WTC11 (cell line): ENCODE measurements at regions not wholly inside any gene's neighbourhood (a gene's known extent, or its start where the extent isn't known, plus 50 kb on each side); places are given as distances from the start of the nearest gene placed in this dataset.
A peak's percentile ranks its signal among the peaks of the same experiment; 100 is the strongest.

Experiments used
- ATAC-seq: fragments of 200-7000 bp; cut with Tn5 transposase; 2 replicates; pipeline ENCODE4 v1.10.0; 2021; ENCODE audit warnings: mild to moderate bottlenecking, moderate library complexity
- CTCF ChIA-PET: fragments of 300-600 bp; sonication (Branson Sonifier 250); formaldehyde crosslinking; loops from one replicate; lab custom pipeline; 2021; ENCODE audit warnings: antibody characterized with exemption; lab: Charles Lee
- POLR2A ChIA-PET: fragments of 350-600 bp; sonication (Branson Sonifier 250); formaldehyde crosslinking; loops from one replicate; lab custom pipeline; 2021; ENCODE audit warnings: antibody characterized with exemption; lab: Charles Lee
- DNase-seq: peaks from one replicate; pipeline ENCODE4 v3.0.0; 2021; ENCODE audit warnings: low spot score
- H3K27ac Mint-ChIP-seq: 2 replicates; pipeline ENCODE4 v1.8.0; 2021; ENCODE audit warnings: mixed read lengths
- H3K27me3 Mint-ChIP-seq: 2 replicates; pipeline ENCODE4 v1.8.0; 2021; ENCODE audit warnings: low read depth, mild to moderate bottlenecking, moderate library complexity, mixed read lengths
- H3K36me3 Mint-ChIP-seq: 2 replicates; pipeline ENCODE4 v1.8.0; 2021; ENCODE audit warnings: mixed read lengths
- H3K4me1 Mint-ChIP-seq: 2 replicates; pipeline ENCODE4 v1.8.0; 2022; ENCODE audit warnings: mixed read lengths
- H3K4me3 Mint-ChIP-seq: 2 replicates; pipeline ENCODE4 v1.8.0; 2021; ENCODE audit warnings: mild to moderate bottlenecking, moderate library complexity, mixed read lengths
- H3K9me3 Mint-ChIP-seq: 2 replicates; pipeline ENCODE4 v1.8.0; 2021; ENCODE audit warnings: mixed read lengths
- FOXJ3 ChIP-seq: sonication (generic); formaldehyde crosslinking; IDR thresholded peaks from 2 replicates; pipeline ENCODE4 v1.9.0; 2021; ENCODE audit warnings: missing genetic modification reagents, mild to moderate bottlenecking, borderline replicate concordance
- FOXP1 ChIP-seq: sonication (generic); formaldehyde crosslinking; IDR thresholded peaks from 2 replicates; pipeline ENCODE4 v1.8.0; 2022; ENCODE audit warnings: missing genetic modification reagents, mild to moderate bottlenecking, moderate library complexity, borderline replicate concordance
- IRF2 ChIP-seq: sonication (generic); formaldehyde crosslinking; IDR thresholded peaks from 2 replicates; pipeline ENCODE4 v1.8.0; 2022; ENCODE audit warnings: low read depth, missing genetic modification reagents, borderline replicate concordance
- KAT7 ChIP-seq: sonication (generic); formaldehyde crosslinking; IDR thresholded peaks from 2 replicates; pipeline ENCODE4 v1.8.1; 2023; ENCODE audit warnings: missing genetic modification reagents, mild to moderate bottlenecking, borderline replicate concordance
- NFE2L1 ChIP-seq: sonication (generic); formaldehyde crosslinking; IDR thresholded peaks from 2 replicates; pipeline ENCODE4 v1.8.1; 2023; ENCODE audit warnings: missing genetic modification reagents
- SMAD4 ChIP-seq: sonication (generic); formaldehyde crosslinking; IDR thresholded peaks from 2 replicates; pipeline ENCODE4 v1.8.0; 2022; ENCODE audit warnings: mild to moderate bottlenecking, missing genetic modification reagents
- TCF7 ChIP-seq: sonication (generic); formaldehyde crosslinking; IDR thresholded peaks from 2 replicates; pipeline ENCODE4 v1.8.0; 2022; ENCODE audit warnings: mild to moderate bottlenecking, low read depth, missing genetic modification reagents, moderate library complexity
- TF ChIP-seq, protein P1 (sequence below): sonication (generic); formaldehyde crosslinking; IDR thresholded peaks from 2 replicates; pipeline ENCODE4 v1.8.1; 2023; ENCODE audit warnings: mild to moderate bottlenecking, missing genetic modification reagents, moderate library complexity
- TF ChIP-seq, protein P2 (sequence below): sonication (generic); formaldehyde crosslinking; conservative IDR thresholded peaks from 2 replicates; pipeline ENCODE4 v1.8.1; 2023; ENCODE audit warnings: mild to moderate bottlenecking, low read depth, missing genetic modification reagents, moderate library complexity
- TF ChIP-seq, protein P3 (sequence below): fragments of 250-450 bp; sonication (Bioruptor Pico); conservative IDR thresholded peaks from 2 replicates; pipeline ENCODE4 v1.9.0; 2021; ENCODE audit warnings: mild to moderate bottlenecking
- TF ChIP-seq, protein P4 (sequence below): sonication (generic); formaldehyde crosslinking; IDR thresholded peaks from 2 replicates; pipeline ENCODE4 v1.8.1; 2023; ENCODE audit warnings: mild to moderate bottlenecking, missing genetic modification reagents, moderate library complexity
- TF ChIP-seq, protein P5 (sequence below): sonication (generic); formaldehyde crosslinking; IDR thresholded peaks from 2 replicates; pipeline ENCODE4 v1.8.1; 2022; ENCODE audit warnings: mild to moderate bottlenecking, missing genetic modification reagents, moderate library complexity, borderline replicate concordance
- TF ChIP-seq, protein P6 (sequence below): fragments of 250-450 bp; sonication (Bioruptor Pico); IDR thresholded peaks from 2 replicates; pipeline ENCODE4 v2.1.2; 2022; ENCODE audit warnings: mild to moderate bottlenecking, moderate library complexity
- TF ChIP-seq, protein P7 (sequence below): sonication (generic); formaldehyde crosslinking; IDR thresholded peaks from 2 replicates; pipeline ENCODE4 v1.8.0; 2023; ENCODE audit warnings: missing genetic modification reagents, mild to moderate bottlenecking, borderline replicate concordance
- TF ChIP-seq, protein P8 (sequence below): fragments of 250-450 bp; sonication (Bioruptor Pico); IDR thresholded peaks from 2 replicates; pipeline ENCODE4 v1.9.0; 2021; ENCODE audit warnings: mild to moderate bottlenecking
- TF ChIP-seq, protein P9 (sequence below): sonication (generic); formaldehyde crosslinking; IDR thresholded peaks from 2 replicates; pipeline ENCODE4 v1.8.0; 2022; ENCODE audit warnings: mild to moderate bottlenecking, missing genetic modification reagents

DNA sequence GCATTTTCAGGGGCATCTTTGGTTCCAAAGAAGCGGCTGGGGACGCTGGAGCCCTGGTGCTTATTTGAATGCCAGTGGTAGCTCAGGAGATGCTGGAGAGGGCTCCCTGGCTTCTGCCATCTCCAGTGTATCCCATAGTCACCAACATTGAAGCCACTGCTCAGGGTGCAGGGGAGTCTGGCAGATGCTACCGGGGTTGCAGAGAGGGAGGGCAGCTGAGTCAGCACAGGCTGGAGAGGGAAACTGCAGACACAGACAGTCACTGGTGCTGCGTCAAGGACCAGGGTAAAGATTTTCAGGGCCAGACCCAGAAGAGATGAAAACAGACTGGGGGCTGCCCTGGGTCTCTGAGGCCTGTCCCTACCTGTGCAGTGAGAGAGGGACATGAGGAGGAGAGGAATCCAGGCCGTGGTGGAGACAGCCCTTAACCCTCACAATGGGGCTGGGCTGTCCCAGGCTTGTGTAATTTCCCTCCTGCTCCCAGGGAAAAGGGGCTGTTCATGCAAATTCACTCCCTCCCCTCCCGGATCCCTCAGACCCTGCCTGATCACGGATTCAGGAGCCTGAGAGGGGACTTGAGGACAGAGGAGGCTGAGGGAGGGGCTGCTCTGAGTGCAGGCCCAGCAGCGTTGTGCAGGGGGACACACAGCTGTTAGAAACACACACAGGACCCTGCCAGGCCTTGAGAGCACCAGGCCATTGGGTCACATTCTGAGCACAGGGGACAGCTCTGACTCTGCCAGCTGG, 126.9 kb upstream of the GRK3 start (continued):
- TF ChIP-seq, protein P1, sequence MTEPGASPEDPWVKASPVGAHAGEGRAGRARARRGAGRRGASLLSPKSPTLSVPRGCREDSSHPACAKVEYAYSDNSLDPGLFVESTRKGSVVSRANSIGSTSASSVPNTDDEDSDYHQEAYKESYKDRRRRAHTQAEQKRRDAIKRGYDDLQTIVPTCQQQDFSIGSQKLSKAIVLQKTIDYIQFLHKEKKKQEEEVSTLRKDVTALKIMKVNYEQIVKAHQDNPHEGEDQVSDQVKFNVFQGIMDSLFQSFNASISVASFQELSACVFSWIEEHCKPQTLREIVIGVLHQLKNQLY = no peak
- TF ChIP-seq, protein P2, sequence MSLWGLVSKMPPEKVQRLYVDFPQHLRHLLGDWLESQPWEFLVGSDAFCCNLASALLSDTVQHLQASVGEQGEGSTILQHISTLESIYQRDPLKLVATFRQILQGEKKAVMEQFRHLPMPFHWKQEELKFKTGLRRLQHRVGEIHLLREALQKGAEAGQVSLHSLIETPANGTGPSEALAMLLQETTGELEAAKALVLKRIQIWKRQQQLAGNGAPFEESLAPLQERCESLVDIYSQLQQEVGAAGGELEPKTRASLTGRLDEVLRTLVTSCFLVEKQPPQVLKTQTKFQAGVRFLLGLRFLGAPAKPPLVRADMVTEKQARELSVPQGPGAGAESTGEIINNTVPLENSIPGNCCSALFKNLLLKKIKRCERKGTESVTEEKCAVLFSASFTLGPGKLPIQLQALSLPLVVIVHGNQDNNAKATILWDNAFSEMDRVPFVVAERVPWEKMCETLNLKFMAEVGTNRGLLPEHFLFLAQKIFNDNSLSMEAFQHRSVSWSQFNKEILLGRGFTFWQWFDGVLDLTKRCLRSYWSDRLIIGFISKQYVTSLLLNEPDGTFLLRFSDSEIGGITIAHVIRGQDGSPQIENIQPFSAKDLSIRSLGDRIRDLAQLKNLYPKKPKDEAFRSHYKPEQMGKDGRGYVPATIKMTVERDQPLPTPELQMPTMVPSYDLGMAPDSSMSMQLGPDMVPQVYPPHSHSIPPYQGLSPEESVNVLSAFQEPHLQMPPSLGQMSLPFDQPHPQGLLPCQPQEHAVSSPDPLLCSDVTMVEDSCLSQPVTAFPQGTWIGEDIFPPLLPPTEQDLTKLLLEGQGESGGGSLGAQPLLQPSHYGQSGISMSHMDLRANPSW (CRISPR knock-in tag) = no peak

DNA sequence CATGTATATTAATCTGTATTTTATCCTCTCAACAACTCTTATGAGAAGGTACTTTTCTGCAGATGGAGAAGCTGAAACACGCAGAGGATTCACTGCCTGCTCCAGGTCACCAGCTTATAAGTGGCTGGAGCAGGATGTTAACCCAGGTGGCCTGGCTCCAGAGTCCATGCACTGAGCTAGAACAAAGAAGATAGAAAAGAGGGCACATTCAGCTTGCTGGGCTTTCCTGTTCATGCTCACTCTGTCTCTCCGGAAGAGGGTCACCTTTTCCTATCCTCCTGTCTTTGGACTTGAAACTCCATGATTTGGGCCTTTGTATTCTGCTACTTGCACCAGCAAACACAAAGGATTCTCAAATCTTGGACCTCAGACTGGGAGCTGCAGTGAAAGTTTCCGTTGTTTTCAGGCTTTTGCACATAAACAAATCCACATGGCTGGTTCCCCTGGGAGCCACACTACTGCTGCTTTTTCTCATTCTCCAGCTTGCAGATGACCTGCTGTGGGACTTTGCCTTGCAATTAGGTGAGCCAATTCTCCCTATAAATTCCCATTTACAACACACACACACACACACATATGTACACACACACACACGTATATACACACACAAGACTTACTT, 117.3 kb upstream of the GRK3 start:
- H3K4me1 Mint-ChIP-seq = peaks cover 8% of the 10 kb centered on the region
- ChIA-PET POLR2A (no interaction called here), CTCF (interaction anchor here (1.0 to 1.7 kb wide), 7 partner anchors 16 to 326 kb away, joined by 3 to 6 read pairs (median 4); no protein-coding TSS in a partner anchor)
- H3K4me3 Mint-ChIP-seq = peak overlapping the region; percentile 78
- H3K27ac Mint-ChIP-seq = no peak overlapping the region
- H3K27me3 Mint-ChIP-seq = no peaks in the 10 kb centered on the region
- no peaks in the 10 kb centered on the region for H3K9me3 Mint-ChIP-seq
- H3K36me3 Mint-ChIP-seq = no peaks in the 10 kb centered on the region
- ATAC-seq (no peak), DNase-seq (no peak)
- TF ChIP-seq, protein P3, sequence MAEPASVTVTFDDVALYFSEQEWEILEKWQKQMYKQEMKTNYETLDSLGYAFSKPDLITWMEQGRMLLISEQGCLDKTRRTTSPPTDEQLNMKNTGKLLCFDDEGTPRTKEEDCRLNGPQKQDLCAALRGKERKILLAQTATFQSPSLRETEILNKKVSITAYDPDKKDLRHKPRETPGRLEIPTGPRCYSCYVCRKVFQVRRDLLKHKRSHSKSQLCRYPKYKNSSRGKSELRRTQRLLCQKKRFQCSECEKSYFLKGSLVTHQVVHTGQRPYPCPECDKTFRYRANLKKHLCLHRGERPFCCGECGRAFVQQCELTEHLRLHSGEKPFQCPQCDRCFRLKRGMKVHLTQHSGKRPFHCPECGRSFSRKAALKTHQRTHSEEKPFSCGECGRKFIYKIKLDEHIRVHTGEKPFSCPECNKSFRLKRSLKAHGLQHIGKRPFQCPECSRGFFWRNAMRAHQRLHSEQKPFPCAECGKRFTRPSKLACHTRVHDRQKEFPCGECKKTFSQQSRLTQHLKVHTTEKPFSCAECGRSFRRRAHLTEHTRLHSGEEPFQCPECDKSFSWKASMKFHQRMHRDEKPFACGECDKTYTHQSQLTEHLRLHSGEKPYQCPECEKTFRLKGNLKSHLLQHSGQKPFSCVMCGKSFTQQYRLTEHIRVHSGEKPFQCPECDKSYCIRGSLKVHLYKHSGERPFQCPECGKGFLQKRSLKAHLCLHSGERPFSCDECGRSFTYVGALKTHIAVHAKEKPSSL (CRISPR knock-in tag) = no peak
- TF ChIP-seq, protein P4, sequence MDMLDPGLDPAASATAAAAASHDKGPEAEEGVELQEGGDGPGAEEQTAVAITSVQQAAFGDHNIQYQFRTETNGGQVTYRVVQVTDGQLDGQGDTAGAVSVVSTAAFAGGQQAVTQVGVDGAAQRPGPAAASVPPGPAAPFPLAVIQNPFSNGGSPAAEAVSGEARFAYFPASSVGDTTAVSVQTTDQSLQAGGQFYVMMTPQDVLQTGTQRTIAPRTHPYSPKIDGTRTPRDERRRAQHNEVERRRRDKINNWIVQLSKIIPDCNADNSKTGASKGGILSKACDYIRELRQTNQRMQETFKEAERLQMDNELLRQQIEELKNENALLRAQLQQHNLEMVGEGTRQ (CRISPR knock-in tag) = no peak
- TF ChIP-seq, protein P5, sequence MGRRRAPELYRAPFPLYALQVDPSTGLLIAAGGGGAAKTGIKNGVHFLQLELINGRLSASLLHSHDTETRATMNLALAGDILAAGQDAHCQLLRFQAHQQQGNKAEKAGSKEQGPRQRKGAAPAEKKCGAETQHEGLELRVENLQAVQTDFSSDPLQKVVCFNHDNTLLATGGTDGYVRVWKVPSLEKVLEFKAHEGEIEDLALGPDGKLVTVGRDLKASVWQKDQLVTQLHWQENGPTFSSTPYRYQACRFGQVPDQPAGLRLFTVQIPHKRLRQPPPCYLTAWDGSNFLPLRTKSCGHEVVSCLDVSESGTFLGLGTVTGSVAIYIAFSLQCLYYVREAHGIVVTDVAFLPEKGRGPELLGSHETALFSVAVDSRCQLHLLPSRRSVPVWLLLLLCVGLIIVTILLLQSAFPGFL = no peak
- TF ChIP-seq FOXJ3 (CRISPR knock-in tag) (no peak), KAT7 (CRISPR knock-in tag) (no peak), TCF7 (CRISPR knock-in tag) (no peak), IRF2 (no peak), SMAD4 (CRISPR knock-in tag) (no peak), FOXP1 (CRISPR knock-in tag) (no peak), NFE2L1 (CRISPR knock-in tag) (no peak)
- TF ChIP-seq, protein P6, sequence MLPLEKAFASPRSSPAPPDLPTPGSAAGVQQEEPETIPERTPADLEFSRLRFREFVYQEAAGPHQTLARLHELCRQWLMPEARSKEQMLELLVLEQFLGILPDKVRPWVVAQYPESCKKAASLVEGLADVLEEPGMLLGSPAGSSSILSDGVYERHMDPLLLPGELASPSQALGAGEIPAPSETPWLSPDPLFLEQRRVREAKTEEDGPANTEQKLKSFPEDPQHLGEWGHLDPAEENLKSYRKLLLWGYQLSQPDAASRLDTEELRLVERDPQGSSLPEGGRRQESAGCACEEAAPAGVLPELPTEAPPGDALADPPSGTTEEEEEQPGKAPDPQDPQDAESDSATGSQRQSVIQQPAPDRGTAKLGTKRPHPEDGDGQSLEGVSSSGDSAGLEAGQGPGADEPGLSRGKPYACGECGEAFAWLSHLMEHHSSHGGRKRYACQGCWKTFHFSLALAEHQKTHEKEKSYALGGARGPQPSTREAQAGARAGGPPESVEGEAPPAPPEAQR (CRISPR knock-in tag) = no peak
- TF ChIP-seq, protein P7, sequence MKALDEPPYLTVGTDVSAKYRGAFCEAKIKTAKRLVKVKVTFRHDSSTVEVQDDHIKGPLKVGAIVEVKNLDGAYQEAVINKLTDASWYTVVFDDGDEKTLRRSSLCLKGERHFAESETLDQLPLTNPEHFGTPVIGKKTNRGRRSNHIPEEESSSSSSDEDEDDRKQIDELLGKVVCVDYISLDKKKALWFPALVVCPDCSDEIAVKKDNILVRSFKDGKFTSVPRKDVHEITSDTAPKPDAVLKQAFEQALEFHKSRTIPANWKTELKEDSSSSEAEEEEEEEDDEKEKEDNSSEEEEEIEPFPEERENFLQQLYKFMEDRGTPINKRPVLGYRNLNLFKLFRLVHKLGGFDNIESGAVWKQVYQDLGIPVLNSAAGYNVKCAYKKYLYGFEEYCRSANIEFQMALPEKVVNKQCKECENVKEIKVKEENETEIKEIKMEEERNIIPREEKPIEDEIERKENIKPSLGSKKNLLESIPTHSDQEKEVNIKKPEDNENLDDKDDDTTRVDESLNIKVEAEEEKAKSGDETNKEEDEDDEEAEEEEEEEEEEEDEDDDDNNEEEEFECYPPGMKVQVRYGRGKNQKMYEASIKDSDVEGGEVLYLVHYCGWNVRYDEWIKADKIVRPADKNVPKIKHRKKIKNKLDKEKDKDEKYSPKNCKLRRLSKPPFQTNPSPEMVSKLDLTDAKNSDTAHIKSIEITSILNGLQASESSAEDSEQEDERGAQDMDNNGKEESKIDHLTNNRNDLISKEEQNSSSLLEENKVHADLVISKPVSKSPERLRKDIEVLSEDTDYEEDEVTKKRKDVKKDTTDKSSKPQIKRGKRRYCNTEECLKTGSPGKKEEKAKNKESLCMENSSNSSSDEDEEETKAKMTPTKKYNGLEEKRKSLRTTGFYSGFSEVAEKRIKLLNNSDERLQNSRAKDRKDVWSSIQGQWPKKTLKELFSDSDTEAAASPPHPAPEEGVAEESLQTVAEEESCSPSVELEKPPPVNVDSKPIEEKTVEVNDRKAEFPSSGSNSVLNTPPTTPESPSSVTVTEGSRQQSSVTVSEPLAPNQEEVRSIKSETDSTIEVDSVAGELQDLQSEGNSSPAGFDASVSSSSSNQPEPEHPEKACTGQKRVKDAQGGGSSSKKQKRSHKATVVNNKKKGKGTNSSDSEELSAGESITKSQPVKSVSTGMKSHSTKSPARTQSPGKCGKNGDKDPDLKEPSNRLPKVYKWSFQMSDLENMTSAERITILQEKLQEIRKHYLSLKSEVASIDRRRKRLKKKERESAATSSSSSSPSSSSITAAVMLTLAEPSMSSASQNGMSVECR (CRISPR knock-in tag) = no peak
- TF ChIP-seq, protein P8, sequence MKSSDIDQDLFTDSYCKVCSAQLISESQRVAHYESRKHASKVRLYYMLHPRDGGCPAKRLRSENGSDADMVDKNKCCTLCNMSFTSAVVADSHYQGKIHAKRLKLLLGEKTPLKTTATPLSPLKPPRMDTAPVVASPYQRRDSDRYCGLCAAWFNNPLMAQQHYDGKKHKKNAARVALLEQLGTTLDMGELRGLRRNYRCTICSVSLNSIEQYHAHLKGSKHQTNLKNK = no peak
- TF ChIP-seq, protein P9, sequence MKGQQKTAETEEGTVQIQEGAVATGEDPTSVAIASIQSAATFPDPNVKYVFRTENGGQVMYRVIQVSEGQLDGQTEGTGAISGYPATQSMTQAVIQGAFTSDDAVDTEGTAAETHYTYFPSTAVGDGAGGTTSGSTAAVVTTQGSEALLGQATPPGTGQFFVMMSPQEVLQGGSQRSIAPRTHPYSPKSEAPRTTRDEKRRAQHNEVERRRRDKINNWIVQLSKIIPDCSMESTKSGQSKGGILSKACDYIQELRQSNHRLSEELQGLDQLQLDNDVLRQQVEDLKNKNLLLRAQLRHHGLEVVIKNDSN (CRISPR knock-in tag) = no peak
